NCI-H1105 (cell line): ENCODE measurements at regions not wholly inside any gene's neighbourhood (a gene's known extent, or its start where the extent isn't known, plus 50 kb on each side); places are given as distances from the start of the nearest gene placed in this dataset.
"Not testable (repeated sequence)": the region's sequence is repeated elsewhere in the genome, so short reads cannot be mapped to it uniquely, and the experiment has no call there.

Experiments used
- DNase-seq: peaks from one replicate; lab custom pipeline; 2025; lab: John Stamatoyannopoulos, UW

- no peak for DNase-seq
These were observed 101.0 kb upstream of the ADRA1D start for GRCh38 chr20:4350096-4350495.

DNA sequence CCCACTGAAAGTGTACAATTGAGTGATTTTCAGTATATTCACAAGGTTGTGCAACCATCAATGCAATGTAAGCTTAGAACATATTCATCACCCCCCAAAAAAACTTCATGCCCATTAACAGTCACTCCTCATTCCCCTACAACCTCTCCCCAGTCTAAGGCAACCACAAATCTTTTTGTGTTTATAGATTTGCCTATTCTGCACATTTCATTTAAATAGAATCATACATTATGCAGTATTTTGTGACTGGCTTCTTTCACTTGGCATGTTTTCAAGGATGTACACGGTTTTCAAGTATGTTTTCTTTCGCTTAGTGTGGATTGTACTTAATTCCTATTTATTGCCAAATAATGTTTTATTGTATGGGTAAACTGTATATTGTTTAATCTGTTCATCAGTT, 95.6 kb upstream of the ADRA1D start:
- no peak for DNase-seq

DNA sequence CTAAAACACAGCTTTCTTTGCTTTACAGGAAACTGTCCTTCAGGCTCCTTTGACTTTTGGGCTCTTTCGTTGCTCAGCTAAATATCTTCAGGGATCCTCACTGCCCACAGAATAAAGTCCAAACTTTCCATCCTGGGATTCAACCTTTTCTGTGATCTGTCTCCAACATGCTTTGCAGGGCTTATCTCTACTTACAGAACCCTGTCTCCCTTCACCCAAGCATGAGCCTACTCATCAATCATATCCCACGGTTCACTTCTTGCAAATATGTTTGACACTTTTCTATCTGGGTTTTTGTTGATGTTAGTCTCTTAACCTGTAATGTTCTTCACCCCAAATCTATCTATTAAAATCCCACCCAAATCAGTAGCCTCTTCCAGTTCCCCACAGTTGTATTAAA, 93.5 kb upstream of the ADRA1D start:
- no peak for DNase-seq

DNA sequence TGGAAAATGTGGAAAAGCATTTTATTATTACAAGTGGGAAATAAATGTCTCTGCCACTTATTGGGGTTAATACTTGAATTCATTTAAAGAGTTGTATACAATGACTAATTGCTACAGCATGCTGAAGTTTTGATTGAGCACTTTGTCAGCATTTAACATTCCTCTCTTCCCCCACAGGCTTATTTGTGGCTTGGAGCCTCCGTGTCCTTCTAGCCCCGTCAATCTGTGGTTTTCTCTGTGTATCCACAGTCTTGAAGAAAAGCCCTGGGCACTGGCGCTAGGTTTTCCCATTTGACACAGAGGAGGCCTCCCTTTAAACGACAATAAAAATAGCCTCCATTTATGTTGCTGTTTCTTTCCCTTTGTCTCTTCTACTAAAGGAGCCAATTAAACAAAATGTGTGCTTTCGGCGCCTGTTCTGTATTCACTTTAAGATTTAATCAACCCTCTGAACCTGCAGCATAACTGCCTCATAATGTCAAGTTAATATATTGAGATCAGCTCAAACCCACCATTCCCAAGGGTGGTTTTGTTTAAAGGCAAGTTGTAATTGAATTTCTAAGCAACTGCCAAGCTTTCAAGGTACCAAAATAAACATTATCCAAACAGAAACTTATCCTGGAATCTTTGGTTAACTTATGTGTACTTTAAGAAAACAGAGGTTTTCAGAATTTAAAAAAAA, 92.9 kb upstream of the ADRA1D start:
- DNase-seq, result no peak

GRCh38 chr20:4335722-4336121, 86.6 kb upstream of the ADRA1D start:
- no peak for DNase-seq

DNA sequence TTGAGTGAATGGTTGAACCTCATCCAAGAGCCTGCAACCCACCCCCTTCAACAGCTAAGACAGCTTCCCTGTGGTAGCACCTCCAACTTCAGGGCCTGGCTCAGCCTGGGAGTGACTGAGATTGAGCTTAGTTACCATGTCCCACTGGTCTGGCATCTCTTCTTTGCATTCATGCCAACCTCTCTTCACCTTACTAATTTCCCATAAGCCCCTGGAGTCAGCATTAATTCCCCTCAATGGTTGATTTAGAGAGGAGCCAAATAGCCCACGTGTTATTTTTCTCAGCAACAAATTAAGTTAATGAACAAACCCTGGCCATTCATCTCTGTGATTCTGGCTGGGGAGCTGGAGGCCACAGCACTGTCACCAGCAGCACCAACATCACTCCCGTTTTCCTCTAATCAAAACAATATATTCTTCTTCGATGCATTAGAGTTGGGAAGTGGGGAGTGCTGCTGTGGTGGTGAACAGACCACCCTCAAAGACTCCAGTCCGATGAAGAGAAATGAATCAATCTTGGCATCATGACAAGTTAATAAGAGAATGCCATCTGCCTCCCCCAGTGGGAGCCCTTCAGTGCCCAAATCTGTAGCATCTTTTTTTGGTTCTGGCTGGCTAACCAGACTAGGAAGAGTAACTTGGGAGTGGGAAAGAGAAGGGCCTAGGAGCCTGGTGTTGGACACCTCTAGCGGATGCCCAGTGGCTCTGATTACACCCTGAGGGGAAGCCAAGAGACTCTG, 83.2 kb upstream of the ADRA1D start:
- no peak for DNase-seq

DNA sequence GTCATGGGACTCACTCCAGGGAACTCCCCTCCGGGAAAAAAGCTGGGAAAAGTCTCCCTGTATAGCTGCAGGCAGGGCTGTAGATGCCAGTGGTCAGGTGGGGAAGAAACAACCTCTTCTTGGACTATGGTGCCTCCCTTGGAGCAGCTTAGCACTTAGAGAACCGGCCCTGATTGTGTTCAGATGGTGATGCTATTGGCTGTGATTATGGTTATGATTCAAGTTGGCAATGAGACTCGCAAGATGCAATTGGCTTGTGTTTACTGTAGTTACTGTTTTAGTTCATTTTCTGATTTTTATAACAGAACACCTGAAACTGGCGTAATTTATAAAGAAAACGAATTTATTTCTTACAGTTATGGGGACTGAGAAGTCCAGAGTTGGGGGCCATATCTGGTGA, 80.9 kb upstream of the ADRA1D start:
- no peak for DNase-seq

DNA sequence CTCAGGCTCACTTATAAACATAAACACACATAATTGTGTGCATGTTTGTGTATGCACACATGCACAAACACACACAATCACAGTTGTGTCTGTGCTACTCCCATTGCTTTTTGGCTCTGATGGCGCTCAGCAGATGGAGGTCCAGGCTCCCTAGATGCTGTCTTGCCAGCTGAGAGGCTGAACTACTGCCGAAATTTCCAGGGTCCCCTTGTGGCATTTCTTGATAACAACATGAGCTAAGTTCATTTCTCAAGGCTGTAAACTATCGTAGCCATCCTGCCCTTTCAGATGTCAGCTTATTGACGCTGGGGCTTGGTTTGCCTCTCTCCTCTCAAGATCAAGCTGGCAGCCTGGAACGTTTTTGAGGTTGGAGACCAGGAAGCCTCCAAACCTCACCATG, 80.1 kb upstream of the ADRA1D start:
- DNase-seq, result no peak

- no peak for DNase-seq
These were observed 79.5 kb upstream of the ADRA1D start for GRCh38 chr20:4328541-4328940.

DNA sequence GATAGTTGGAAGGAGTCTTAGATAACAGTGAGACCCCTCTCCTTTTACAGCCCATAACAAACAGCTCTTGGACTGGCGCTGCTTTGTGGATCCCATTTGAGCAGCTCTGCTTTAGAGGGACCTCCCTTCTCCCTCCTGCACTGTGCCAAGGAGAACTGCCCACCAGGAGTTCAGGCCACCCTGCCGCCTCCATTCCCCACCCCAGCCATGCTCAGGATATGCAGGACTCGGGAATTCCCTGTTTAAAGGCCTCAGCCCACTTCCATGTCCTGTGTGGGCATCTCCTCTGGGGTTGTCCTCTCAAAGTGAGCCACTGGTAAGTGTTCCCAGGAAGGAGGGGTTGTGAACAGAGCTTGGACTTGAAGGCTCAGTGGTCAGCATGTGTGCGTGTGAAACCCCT, 78.9 kb upstream of the ADRA1D start:
- DNase-seq, result no peak

DNA sequence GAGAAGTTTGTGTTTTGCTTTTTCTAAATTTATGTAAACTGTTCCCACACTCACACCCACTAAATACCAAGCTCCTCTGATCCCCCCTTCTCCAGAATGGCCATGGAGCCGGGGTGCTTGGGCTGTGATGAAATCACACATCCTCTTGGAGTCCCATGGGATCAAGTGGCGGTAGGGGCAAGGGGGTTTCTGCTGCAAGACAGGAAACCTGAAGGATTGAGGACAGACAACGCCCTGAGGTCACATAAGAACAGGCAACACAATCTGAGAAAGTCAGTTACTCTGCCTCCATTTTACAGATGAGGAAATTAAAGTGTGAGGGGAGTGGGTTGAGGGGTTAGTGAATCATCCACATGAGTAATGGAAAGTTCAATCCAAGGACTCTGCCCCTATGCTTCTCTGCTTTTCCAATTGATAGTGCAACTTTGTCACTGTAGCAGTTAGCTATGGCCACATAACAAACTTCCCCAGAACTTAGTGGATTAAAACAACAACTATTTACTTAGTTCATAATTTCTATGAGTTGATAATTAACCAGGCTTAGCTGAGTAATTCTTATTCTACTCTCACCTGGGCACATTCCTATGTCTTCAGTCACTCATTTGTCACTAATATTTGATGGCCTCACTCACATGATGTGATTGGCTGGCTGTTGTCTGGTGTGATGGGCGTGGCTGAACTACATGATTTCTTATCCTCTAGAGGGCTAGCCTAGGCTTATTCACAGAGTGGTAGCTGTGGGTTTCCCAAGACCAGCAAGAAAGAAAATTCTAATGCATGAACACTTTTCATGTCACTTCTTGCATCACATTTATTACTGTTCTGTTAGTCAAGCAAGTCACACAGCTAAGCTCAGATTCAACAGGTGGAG, 77.3 kb upstream of the ADRA1D start:
- no peak for DNase-seq

- no peak for DNase-seq
These were observed 76.6 kb upstream of the ADRA1D start for GRCh38 chr20:4325548-4326187.

DNA sequence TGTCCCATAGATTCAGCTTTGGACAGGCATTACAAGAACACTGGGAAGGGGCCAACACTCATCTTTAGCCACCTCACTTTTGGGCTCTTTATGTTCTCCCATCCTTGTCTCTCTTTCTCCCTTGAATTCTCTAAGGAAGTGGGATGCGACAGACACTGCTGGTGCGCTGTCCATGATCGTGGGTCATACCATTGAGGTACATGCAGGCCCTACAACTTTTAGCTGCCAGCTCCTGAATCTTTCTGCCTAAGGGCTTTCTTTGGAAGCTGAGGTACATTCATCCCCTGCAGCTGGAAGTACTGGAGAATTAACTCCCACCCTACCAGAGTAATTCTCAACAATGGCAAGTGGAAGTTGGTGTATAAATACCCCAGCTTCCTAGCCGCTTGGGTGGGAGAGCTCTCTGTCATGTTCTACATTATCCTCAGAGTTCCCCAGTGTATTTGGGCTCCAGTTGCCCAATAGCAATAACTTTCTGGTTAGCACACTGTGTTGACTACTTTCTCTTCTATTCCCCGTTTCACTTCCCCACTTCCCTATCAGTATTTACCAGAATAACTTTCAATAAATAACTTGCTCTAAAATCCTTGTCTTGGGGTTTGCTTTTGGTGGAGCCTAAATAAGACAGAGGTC, 75.6 kb upstream of the ADRA1D start:
- no peak for DNase-seq

DNA sequence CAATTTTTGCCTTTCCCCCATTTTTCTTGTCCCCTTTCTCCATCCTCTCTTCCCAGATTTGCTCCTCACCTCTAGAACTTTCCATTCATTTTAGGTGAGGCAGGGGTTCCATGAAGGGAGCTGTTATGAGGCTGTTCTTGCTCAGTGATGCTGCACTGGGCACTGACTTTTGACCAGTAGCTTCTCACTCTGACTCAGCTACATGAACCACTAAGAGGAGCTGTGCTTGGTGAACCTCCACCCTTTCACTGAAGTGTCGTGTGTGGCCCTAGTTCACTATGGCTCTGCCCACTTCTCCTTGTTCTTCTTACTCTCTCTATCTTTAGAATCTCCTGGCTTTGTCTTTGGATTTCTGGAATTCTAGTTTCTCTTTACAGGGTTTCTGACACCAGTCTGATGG, 73.4 kb upstream of the ADRA1D start:
- no peak for DNase-seq

GRCh38 chr20:4320291-4320690, 71.2 kb upstream of the ADRA1D start:
- DNase-seq, result no peak

GRCh38 chr20:4318891-4319290, 69.8 kb upstream of the ADRA1D start:
- no peak for DNase-seq

DNA sequence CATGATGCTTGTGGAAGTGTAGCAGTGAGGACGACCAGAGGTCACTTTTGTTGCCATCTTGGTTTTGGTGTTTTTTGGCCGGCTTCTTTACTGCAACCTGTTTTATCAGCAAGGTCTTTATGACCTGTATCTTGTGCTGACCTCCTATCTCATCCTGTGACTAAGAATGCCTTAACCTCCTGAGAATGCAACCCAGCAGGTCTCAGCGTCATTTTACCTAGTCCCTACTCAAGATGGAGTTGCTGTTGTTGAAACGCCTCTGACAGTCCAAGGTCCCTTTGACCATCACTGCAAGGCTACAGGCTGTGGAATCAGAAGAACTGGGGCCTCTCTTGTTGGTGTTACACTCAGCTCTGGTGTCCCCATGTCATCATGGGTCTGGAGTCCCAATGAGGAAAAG, 61.5 kb upstream of the ADRA1D start:
- not testable (repeated sequence) for DNase-seq

GRCh38 chr20:4306206-4306605, 57.1 kb upstream of the ADRA1D start:
- no peak for DNase-seq

GRCh38 chr20:4305091-4305490, 56.0 kb upstream of the ADRA1D start:
- no peak for DNase-seq

GRCh38 chr20:4304601-4305000, 55.5 kb upstream of the ADRA1D start:
- no peak for DNase-seq

- DNase-seq, result no peak
These were observed 54.0 kb upstream of the ADRA1D start for GRCh38 chr20:4303136-4303535.

- no peak for DNase-seq
These were observed 51.8 kb upstream of the ADRA1D start for GRCh38 chr20:4300921-4301320.
